ENCODE measurements at regions not wholly inside any gene's neighbourhood (a gene's known extent, or its start where the extent isn't known, plus 50 kb on each side); places are given as distances from the start of the nearest gene placed in this dataset.

GRCh38 chr7:34247468-34247867 lies 342.1 kb downstream of the BMPER start:
- no peaks in the 10 kb centered on the region for H3K27me3 ChIP-seq (ENCODE audit: insufficient read depth, low read length, poor library complexity)
- DNase-seq (no peak), ATAC-seq (ENCODE audit: insufficient read depth, low read depth) (no peak)
- TF ChIP-seq CTCF (IDR thresholded peaks at IDR 0.05; ENCODE audit: borderline replicate concordance, extremely low read depth, low read length, poor library complexity, severe bottlenecking) (no peak), EZH2 (IDR thresholded peaks at IDR 0.05; ENCODE audit: borderline replicate concordance, low read depth, low read length, severe bottlenecking) (no peak)
- H3K9ac ChIP-seq (ENCODE audit: low read depth, low read length), result no peak overlapping the region
- no peaks in the 10 kb centered on the region for H4K20me1 ChIP-seq (ENCODE audit: insufficient read depth, low read length)
- no peaks in the 10 kb centered on the region for H3K36me3 ChIP-seq (ENCODE audit: insufficient read depth, low read length)
- no peaks in the 10 kb centered on the region for H3K79me2 ChIP-seq (ENCODE audit: insufficient read depth, low read length)
- H3K9me3 ChIP-seq (ENCODE audit: insufficient read depth, low read length, severe bottlenecking), result no peaks in the 10 kb centered on the region
- no peak overlapping the region for H3K4me2 ChIP-seq (ENCODE audit: insufficient read depth, low read length)
- H3K4me3 ChIP-seq (ENCODE audit: low read depth in 1 of 2, low read length in 2 of 2), result no peak overlapping the region
- H2AFZ ChIP-seq (ENCODE audit: low read depth, low read length), result no peak overlapping the region
- no peaks in the 10 kb centered on the region for H3K4me1 ChIP-seq (ENCODE audit: insufficient read depth, low read length)
- no peak overlapping the region for H3K27ac ChIP-seq (ENCODE audit: low read length)

GRCh38 chr7:34249192-34249591 lies 343.9 kb downstream of the BMPER start:
- no peak overlapping the region for H2AFZ ChIP-seq (ENCODE audit: low read depth, low read length)
- no peak overlapping the region for H3K4me2 ChIP-seq (ENCODE audit: insufficient read depth, low read length)
- ATAC-seq (ENCODE audit: insufficient read depth, low read depth), result no peak
- no peaks in the 10 kb centered on the region for H3K79me2 ChIP-seq (ENCODE audit: insufficient read depth, low read length)
- no peak overlapping the region for H3K9ac ChIP-seq (ENCODE audit: low read depth, low read length)
- DNase-seq, result no peak
- H4K20me1 ChIP-seq (ENCODE audit: insufficient read depth, low read length), result no peaks in the 10 kb centered on the region
- no peak overlapping the region for H3K4me3 ChIP-seq (ENCODE audit: low read depth in 1 of 2, low read length in 2 of 2)
- TF ChIP-seq CTCF (IDR thresholded peaks at IDR 0.05; ENCODE audit: borderline replicate concordance, extremely low read depth, low read length, poor library complexity, severe bottlenecking), result no peak
- TF ChIP-seq EZH2 (IDR thresholded peaks at IDR 0.05; ENCODE audit: borderline replicate concordance, low read depth, low read length, severe bottlenecking), result no peak
- no peaks in the 10 kb centered on the region for H3K27me3 ChIP-seq (ENCODE audit: insufficient read depth, low read length, poor library complexity)
- no peak overlapping the region for H3K27ac ChIP-seq (ENCODE audit: low read length)
- H3K36me3 ChIP-seq (ENCODE audit: insufficient read depth, low read length), result no peaks in the 10 kb centered on the region
- H3K9me3 ChIP-seq (ENCODE audit: insufficient read depth, low read length, severe bottlenecking), result no peaks in the 10 kb centered on the region
- no peaks in the 10 kb centered on the region for H3K4me1 ChIP-seq (ENCODE audit: insufficient read depth, low read length)

- ATAC-seq (ENCODE audit: insufficient read depth, low read depth) (no peak), DNase-seq (no peak)
- H3K4me2 ChIP-seq (ENCODE audit: insufficient read depth, low read length), result no peak overlapping the region
- no peaks in the 10 kb centered on the region for H3K36me3 ChIP-seq (ENCODE audit: insufficient read depth, low read length)
- no peaks in the 10 kb centered on the region for H3K79me2 ChIP-seq (ENCODE audit: insufficient read depth, low read length)
- no peaks in the 10 kb centered on the region for H3K9me3 ChIP-seq (ENCODE audit: insufficient read depth, low read length, severe bottlenecking)
- TF ChIP-seq CTCF (IDR thresholded peaks at IDR 0.05; ENCODE audit: borderline replicate concordance, extremely low read depth, low read length, poor library complexity, severe bottlenecking) (no peak), EZH2 (IDR thresholded peaks at IDR 0.05; ENCODE audit: borderline replicate concordance, low read depth, low read length, severe bottlenecking) (no peak)
- no peak overlapping the region for H3K4me3 ChIP-seq (ENCODE audit: low read depth in 1 of 2, low read length in 2 of 2)
- no peak overlapping the region for H3K27ac ChIP-seq (ENCODE audit: low read length)
- no peak overlapping the region for H2AFZ ChIP-seq (ENCODE audit: low read depth, low read length)
- H3K4me1 ChIP-seq (ENCODE audit: insufficient read depth, low read length), result no peaks in the 10 kb centered on the region
- H3K27me3 ChIP-seq (ENCODE audit: insufficient read depth, low read length, poor library complexity), result no peaks in the 10 kb centered on the region
- H3K9ac ChIP-seq (ENCODE audit: low read depth, low read length), result no peak overlapping the region
- H4K20me1 ChIP-seq (ENCODE audit: insufficient read depth, low read length), result no peaks in the 10 kb centered on the region
These were observed 354.9 kb downstream of the BMPER start for GRCh38 chr7:34260279-34260678.

- no peak for ATAC-seq (ENCODE audit: insufficient read depth, low read depth)
- Histone ChIP-seq H3K4me1 (ENCODE audit: insufficient read depth, low read length) (no peaks in the 10 kb centered on the region), H2AFZ (ENCODE audit: low read depth, low read length) (no peak overlapping the region), H3K79me2 (ENCODE audit: insufficient read depth, low read length) (no peaks in the 10 kb centered on the region), H3K36me3 (ENCODE audit: insufficient read depth, low read length) (no peaks in the 10 kb centered on the region), H3K4me3 (ENCODE audit: low read depth in 1 of 2, low read length in 2 of 2) (no peak overlapping the region), H3K9ac (ENCODE audit: low read depth, low read length) (no peak overlapping the region), H3K27me3 (ENCODE audit: insufficient read depth, low read length, poor library complexity) (no peaks in the 10 kb centered on the region), H3K4me2 (ENCODE audit: insufficient read depth, low read length) (no peak overlapping the region), H4K20me1 (ENCODE audit: insufficient read depth, low read length) (no peaks in the 10 kb centered on the region), H3K9me3 (ENCODE audit: insufficient read depth, low read length, severe bottlenecking) (no peaks in the 10 kb centered on the region), H3K27ac (ENCODE audit: low read length) (no peak overlapping the region)
- DNase-seq, result no peak
- TF ChIP-seq CTCF (IDR thresholded peaks at IDR 0.05; ENCODE audit: borderline replicate concordance, extremely low read depth, low read length, poor library complexity, severe bottlenecking) (no peak), EZH2 (IDR thresholded peaks at IDR 0.05; ENCODE audit: borderline replicate concordance, low read depth, low read length, severe bottlenecking) (no peak)
These were observed 357.8 kb downstream of the BMPER start for GRCh38 chr7:34263168-34263567.

All from DND-41 (cell line).